PFSK-1 (cell line): ENCODE measurements at regions not wholly inside any gene's neighbourhood (a gene's known extent, or its start where the extent isn't known, plus 50 kb on each side); places are given as distances from the start of the nearest gene placed in this dataset.

Experiments
- FOXP2 ChIP-seq: optimal IDR thresholded peaks from 2 replicates; pipeline ENCODE3; 2011; ENCODE audit warnings: borderline replicate concordance, control low read depth, inconsistent platforms; ENCODE audit not compliant: insufficient read depth; ENCODE audit errors: extremely low read length, extremely low read depth
- POLR2AphosphoS5 ChIP-seq: IDR thresholded peaks from 2 replicates; pipeline ENCODE4 v1.6.1; 2012; ENCODE audit warnings: low read depth, mild to moderate bottlenecking, control low read depth, low read length, moderate library complexity
- SIN3A ChIP-seq: IDR thresholded peaks from 2 replicates; pipeline ENCODE4 v1.6.1; 2012; ENCODE audit warnings: mild to moderate bottlenecking, low read length, moderate library complexity, borderline replicate concordance; ENCODE audit not compliant: insufficient read depth
- TAF1 ChIP-seq: IDR thresholded peaks from 2 replicates; pipeline ENCODE4 v1.6.1; 2012; ENCODE audit warnings: low read length, control low read depth, borderline replicate concordance; ENCODE audit not compliant: insufficient read depth
- TF ChIP-seq, protein P1 (sequence below), 2 experiments: IDR thresholded peaks; 2 replicates each; pipeline versions ENCODE4 v1.6.1 to v1.8.0; 2011 to 2012; ENCODE audit warnings: low read depth in 2 of 2, low read length in 2 of 2, control low read depth in 1 of 2, inconsistent platforms in 1 of 2, mild to moderate bottlenecking in 1 of 2, moderate library complexity in 1 of 2; ENCODE audit not compliant: insufficient read depth in 1 of 2

DNA sequence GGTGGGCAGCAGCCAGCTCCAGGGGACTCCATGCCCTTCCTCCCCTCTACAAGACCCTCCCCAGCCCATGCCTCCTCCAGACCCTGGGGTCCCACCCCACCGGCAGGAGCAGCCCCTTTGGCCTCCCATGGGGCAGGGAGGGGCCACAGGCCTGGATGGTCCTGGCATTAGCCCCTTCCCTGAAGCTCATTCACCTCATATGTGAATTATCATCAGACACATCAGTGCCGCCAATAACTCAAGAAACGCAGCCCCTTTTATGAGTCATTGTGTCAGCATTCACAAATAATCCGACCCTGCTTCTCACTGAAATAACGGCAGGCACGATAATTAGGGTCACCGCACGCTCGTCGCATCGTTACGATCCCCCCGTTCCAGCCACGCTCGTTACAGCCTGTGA, 124.2 kb downstream of the BRD1 start:
- TF ChIP-seq TAF1 (no peak), POLR2AphosphoS5 (no peak), FOXP2 (no peak), SIN3A (no peak)
- TF ChIP-seq, protein P1, sequence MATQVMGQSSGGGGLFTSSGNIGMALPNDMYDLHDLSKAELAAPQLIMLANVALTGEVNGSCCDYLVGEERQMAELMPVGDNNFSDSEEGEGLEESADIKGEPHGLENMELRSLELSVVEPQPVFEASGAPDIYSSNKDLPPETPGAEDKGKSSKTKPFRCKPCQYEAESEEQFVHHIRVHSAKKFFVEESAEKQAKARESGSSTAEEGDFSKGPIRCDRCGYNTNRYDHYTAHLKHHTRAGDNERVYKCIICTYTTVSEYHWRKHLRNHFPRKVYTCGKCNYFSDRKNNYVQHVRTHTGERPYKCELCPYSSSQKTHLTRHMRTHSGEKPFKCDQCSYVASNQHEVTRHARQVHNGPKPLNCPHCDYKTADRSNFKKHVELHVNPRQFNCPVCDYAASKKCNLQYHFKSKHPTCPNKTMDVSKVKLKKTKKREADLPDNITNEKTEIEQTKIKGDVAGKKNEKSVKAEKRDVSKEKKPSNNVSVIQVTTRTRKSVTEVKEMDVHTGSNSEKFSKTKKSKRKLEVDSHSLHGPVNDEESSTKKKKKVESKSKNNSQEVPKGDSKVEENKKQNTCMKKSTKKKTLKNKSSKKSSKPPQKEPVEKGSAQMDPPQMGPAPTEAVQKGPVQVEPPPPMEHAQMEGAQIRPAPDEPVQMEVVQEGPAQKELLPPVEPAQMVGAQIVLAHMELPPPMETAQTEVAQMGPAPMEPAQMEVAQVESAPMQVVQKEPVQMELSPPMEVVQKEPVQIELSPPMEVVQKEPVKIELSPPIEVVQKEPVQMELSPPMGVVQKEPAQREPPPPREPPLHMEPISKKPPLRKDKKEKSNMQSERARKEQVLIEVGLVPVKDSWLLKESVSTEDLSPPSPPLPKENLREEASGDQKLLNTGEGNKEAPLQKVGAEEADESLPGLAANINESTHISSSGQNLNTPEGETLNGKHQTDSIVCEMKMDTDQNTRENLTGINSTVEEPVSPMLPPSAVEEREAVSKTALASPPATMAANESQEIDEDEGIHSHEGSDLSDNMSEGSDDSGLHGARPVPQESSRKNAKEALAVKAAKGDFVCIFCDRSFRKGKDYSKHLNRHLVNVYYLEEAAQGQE (IDR thresholded peaks at IDR 0.05; ENCODE audit: insufficient read depth in 1 of 2, low read depth in 2 of 2, low read length in 2 of 2) = no peak
